HK-2 (cell line): ENCODE measurements at regions not wholly inside any gene's neighbourhood (a gene's known extent, or its start where the extent isn't known, plus 50 kb on each side); places are given as distances from the start of the nearest gene placed in this dataset.

Experiments used
- DNase-seq: peaks from one replicate; pipeline ENCODE4 v3.0.0-alpha.2; 2018; ENCODE audit not compliant: unreplicated experiment

DNA sequence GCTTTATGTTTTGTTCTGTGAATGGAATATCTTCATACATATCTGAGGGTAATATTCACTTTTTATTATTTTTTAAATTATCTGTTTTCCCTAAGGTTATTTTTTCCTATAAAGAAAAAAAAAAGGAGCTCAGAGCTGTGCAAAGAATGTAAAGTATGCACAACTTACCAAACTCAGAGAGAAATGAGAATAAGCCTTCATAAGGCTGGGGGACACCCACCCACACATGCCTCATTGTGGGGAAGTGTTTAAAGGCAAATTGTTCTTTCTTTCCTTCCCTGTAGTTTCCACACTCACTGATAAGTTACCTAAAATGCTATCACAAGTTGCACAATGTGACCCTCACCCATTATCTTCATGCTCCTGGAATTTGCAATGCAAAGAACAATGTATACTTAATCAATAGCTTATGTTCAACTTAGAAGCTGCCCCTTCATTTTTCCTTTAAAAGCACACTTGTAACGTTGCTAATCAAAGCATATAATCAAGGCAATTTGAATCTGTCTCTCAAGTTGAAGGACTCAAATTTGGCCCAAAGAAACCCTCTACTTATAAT lies 108.1 kb downstream of the GNAT3 start:
- DNase-seq, result no peak

DNA sequence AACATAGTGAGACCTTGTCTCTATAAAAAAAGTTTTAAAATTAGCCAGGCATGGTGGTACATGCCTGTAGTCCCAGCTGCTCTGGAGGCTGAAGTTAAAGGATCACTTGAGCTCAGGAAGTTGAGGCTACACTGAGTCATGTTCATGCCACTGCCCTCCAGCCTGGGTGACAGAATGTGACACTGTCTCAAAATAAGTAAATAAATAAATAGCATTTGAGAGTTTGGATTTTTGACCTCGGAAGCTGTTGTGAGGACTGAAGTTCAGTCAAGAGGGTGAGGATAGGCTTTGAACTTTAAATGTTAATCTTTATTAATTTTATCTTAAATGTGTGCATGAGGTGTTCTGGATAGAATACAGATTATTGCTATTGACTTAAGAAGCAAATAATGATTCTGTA lies 110.2 kb downstream of the GNAT3 start:
- DNase-seq, result no peak

DNA sequence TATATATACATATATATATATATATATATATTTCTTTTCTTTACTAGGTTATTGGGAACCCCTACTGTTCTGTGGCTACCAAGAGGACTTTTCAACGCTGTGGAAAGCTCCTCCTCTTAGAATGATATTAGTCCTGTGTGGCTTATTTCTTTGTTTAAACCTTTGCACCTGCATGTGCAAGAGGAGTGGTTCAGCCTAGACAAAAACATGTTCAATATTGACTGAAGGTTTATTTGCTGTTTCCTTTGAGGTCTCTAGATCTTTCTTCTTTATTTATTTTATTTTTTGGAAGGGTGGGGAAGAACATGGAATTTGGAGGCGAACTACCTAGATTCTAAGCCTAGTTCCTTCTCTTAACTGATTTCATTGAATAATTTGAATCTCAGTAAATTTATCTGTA lies 118.1 kb downstream of the GNAT3 start:
- no peak for DNase-seq

DNA sequence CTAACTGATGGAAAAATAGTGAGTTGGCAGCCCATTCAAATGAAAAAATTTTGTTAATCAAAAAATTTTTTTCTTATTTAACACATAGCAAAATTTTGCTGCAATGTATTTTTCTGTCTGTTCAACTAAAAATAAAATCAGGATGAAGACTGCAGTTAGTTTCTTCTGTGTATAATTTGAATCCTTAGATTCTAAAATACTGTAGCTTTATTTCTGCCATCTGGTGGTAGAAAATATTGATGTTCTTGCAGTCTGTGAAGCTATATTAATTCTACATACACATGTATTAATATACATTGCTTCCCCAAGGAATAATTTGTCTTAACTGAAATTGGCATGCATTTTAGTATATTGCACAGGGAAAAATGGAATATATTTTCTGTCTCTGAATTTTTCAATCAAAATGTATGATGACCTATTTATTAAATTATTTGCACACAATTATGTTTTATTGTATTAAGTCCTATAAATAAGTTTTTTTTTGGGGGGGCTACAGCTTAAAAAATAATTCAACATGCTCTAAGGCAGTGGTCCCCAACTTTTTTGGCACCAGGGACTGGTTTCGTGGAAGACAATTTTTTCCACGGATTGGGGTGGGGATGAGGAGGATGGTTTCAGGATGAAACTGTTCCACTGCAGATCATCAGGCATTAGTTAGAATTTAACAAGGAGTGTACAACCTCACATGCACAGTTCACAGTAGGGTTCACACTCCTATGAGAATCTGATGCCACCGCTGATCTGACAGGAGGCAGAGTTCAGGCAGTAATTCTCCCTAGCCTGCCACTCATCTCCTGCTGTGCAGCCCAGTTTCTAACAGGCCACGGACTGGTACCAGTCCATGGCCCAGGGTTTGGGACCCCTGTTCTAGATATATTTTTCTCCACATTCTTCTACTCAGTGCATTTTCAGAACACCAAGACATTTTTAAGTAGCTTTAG lies 119.4 kb downstream of the GNAT3 start:
- no peak for DNase-seq

DNA sequence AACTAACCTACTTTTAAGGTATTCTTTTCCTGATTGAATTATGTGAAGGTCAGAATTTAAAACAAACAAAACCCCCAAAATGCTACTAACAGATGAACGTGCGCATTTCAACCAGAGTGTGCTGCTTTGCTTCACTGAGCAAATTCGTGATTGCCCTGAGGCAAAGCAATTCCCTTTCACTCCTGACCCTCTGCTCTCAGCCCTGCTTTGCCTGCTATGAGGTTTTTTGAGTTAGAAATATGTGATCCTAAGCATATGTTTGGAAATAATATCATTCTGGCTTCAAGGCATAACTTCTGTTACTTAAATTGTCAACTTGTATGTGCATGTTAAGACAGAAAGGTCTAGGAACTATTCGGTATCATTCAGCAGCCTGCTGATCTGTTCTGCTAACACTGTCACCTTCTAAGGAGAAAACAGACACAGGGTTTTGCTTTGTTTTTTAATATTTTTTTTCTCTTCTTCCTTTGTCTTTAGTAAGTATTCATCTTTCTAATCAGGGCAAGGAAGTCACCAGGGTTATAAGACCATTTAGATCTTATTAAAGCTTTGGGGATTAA lies 124.2 kb downstream of the GNAT3 start:
- DNase-seq, result no peak

DNA sequence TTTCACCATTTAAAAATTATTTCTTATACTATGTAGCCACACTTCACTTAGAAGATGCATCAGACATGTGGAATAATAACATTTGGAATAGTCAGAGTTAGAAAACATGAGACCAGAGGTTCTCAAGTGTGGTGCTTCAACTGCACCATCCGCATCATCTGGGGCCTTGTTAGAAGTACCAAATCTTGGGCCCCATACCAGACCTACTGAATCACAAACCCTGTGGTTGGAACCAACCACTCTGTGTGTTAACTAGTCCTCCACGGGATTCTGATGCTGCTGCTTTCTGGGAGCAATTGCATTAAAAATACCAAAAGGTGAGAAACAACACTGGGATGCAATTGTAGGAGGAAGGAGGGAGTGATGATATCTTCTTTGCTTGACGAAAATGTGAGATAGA lies 125.2 kb downstream of the GNAT3 start:
- no peak for DNase-seq

DNA sequence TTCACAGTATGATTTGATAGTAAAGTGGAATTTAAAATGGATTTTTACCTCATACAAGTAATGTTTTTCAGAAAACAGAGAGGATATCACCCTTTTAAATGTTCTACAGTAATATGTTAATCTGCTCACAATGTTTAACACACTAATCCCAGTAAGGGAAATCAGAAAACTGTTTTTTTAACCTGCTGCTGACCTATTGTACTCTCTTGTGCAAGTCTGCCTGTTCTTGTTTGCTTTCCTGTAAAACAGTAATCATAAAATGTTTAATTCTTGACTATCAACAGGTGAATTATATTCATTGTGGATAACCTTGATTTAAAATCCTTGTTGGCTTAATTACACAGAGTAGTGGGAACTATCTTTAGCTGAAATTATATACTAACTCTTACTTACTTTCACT lies 126.4 kb downstream of the GNAT3 start:
- DNase-seq, result no peak

DNA sequence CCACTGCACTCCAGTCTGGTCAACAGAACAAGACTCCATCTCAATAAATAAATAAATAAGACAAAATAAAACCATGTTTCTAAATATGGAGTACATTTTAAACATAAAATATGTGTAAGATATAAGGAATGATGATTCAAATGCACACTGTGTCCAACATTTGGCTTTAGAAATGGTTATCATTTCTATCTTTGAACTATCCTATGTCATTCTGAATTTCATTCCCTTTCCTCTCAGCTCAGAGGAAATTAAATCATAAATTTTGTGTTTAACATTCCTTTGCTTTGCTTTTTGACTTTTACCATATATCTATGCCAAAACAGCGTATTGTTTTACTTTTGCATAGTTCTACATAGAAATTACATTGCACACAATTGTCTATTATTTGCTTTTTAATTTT lies 130.9 kb downstream of the GNAT3 start:
- DNase-seq, result no peak

DNA sequence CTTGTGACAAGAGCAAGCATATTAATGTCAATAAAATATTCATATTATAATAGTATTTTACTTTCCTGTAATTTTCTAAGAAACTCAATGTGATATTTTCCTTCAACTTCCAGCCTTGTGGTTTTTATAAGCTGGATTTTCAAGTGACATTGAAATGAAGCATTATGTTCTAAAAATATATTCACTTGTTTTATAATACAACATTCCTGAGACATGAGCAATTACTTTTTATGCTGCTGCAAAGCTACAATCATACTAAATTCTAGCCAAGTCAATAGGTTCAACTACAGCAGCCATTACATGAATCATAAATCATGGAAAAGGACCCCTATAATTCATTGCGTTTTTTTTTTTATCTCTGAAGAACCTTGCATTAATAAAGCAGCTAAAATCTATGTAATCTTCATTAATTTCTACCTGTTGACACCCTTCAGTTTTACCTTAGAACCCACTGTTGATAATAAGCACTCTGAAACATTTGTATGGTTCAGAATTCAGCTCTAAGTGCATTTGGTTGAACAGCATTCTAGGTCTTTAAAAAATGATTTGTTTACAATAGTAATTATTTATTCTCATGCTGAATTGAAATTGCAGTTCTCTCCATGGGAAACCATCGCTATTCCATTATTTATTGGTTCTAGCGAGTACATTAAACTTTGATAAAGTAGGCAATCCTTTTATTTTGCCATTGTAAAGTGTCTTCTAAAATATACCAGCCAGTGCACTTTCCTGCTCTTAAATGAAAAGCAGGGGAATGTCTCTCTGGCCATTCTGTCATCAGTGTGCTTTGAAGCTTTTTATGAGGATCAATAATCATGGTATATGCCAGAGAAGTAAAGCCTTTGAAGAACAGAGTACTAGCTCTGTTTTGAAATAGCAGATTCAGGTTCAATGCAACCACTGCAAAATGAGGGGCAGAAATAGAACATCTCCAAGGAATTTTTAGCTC lies 132.6 kb downstream of the GNAT3 start:
- DNase-seq, result no peak

DNA sequence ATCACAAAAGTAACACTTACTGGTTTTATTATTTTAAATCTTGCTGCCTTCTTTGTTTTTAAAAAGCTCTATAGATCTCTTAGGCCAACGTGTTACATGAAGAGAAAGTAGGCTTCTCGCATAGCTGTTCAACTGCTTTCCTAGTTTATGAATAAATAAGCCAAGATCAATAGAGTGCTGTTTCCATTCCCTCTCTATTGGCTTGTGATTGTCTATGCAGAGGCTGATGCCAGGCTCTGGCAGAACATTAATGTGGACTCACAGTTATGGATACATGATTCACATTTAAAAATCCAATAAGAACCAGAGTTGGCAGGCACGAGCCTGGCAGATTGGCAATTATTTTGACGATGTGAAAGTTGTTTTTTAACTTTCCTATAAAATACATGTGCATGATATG lies 137.5 kb downstream of the GNAT3 start:
- no peak for DNase-seq

DNA sequence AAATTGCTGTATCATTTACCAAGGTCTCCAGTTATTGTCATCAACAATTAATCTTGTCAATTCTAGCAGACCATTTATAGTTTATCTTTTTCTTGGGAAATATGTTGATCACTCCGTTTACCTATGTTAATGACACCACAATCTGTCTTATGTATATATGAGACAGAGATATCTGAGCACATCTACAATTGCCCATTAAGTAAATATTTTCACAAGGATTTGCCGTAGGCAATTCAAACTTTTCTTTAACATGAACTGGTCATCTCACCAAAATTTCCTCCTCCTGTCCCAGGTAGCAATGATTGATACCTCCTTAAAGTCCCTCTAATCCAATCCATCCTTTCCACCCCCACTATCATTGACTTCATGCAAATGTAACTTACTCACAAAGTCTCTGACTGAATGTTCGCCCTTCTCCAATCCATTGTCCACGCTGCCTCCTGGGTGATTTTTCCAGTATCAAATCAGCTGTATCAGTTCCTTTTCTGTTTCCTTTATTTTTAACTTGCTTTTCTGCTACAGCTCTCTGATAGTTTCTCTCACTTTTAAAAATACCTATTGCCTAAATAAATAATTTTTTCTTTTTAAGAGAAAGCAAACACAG lies 138.3 kb downstream of the GNAT3 start:
- DNase-seq, result no peak

DNA sequence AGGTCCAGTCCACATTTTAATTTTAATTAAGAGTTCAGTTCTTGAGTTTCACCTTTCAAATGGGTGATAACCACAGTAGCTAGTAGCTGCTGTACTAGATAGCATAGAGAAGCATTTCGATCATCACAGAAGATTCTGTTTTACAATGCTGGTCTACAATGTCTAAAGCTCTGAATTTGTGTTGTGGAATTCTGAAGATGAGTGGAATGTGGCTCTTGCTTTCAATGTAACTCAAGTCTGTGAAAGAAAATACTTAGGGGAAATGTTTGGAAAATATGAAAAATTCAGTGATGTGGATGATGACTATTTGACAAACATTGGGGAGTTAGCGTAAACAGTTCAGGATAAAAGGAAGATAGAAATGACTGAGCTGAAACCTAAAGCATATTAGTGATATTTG lies 139.4 kb downstream of the GNAT3 start:
- no peak for DNase-seq

DNA sequence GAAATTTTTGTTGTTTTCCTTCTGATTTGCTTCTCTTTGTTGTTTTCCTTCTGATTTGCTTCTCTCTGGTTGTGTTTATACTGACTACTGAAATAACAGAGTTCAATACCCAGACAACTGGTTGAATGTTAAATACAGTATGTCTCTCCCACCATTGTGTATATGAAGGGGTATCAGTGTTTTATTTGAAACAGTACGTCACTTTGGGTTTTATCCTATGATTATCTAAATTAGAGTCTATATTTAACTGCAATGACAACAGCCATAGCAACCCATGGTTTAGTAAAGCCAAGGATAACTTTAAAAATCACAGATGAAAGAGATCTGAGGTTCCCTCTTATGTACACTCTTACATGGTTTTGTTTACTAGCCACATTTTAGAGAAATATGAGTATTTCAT lies 141.3 kb downstream of the GNAT3 start:
- DNase-seq, result no peak

DNA sequence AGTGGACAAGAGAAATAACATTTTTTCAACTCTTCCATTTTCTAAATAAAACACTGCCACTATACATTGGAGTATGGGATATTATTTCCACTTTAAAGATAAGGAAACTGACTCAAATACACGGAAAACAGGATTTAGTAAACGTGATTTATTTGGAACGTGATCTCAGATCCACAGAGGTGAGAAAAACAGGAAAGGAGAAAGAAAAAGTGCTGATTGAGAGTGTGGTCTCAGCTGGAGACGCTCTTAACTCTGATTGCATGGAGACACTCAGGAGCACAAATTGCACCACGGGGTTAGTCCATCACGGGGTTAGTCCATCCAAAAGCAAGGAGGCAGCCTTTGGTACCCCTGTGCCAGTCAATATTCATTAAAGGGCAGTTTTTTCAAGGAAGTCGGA lies 142.5 kb downstream of the GNAT3 start:
- DNase-seq, result no peak

DNA sequence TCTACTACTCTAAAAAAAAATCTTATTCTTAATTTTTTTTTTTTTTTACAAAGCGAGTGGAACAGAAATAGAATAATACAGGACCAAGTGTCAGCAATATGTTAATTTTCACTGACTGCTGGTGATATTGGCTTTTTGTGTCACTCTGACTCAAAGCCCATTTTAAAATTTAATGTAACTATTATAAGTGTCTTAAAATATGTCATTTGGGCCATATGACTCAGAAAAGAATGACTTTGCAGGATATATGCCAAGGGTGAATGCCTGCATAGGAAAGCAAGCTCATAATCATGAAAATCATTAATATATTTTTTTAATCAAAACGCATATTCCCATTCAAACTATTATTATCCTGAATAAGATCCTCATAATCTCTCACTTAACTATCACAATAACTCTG lies 149.2 kb downstream of the GNAT3 start:
- DNase-seq, result no peak

DNA sequence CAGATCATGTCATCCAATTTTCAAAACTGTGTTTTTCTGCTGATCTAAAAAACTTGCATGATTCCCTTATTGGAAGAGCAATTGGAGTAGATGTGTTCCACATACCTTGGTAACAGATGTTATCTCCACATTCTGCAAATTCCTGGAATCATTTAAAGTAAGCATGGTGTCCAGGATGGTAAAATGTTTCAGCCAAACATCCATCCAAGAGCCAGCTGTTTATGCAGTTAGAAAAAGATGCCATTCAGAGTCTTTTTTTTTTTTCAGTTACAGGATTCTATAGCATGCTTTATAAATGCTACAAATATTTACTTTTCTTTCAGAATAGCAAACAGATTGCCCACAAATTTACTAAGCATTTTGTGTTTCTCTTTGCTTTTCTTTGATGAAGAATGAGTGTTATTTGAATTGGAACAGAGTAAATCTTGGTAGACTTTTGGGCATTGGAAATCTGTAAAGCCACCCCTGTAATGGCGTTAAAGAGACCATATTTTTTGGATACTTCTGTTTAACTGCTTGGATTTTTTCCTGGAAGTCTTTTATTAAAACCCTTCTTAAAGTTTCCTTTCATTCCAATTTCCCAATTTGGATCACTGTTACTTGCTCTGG lies 149.8 kb downstream of the GNAT3 start:
- DNase-seq, result no peak

DNA sequence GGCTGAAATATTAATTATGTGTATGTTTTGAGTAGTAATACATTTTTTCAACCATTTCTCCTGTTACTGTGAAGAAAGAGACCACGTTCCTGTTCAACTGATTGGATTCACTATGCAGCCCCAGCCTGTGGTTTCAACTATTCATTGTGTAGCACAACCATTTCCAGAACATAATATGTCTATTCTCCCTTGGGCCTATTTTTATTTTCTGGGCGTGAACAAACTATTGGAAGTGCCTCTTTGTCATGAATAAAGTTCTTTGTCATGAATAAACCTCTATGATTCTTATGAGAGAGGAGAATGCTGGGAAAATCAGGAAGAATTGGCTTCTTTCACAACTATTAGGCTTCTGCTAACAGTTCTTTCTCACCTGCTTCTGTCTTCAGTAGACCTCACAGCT lies 152.4 kb downstream of the GNAT3 start:
- no peak for DNase-seq

DNA sequence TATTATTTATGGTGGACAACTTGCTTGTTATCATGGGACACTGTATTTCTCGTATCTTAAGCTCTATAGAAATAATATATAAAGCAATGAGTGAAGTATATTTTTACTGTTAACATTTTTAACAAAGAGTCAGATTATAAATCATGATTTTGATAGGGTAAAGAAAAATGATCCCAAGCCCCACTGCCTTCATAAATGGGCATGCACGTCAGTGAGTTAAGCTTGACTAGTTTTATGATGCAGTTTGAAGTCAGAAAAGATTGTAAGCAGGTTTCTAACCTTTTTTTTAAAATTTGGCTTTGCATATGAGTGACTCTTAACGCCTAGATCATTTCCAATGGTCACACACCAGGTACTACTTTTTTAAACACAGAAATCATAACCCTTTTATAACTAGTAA lies 152.8 kb downstream of the GNAT3 start:
- DNase-seq, result no peak

DNA sequence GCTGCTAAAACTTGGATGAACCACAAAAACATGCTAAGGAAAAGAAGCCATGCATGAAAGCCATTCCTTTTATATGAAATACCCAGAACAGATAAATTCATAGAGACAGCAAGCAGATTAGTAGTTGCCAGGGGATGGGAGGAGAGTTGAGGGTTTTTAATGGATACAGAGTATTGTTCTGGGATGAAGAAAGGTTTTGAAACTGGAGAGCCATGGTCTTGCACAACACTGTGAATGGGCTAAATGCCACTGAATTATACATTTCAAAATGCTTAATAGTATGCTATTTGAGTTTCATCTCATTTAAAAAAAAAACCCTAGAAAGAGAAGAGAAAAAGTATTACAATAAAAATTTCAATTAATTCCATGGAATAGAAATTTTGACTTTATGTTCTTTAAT lies 154.3 kb downstream of the GNAT3 start:
- DNase-seq, result no peak

DNA sequence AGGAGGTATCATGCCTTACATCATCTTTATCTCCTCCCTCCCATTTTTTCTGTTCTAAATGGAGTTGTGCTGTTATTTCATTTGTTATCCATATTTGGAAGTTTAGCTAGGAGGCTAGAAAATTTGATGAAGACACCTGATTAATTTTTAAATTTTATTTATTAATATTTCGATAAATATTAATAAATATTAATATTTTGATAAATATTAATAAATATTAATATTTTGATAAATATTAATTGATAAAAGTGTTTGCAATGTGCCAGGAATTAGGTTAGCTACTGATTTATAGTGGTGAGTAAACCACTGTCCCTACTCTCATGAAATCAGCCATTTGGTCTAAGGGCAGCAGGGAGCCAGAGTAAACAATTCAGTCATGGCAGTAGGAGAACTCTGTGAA lies 161.4 kb downstream of the GNAT3 start:
- DNase-seq, result no peak

DNA sequence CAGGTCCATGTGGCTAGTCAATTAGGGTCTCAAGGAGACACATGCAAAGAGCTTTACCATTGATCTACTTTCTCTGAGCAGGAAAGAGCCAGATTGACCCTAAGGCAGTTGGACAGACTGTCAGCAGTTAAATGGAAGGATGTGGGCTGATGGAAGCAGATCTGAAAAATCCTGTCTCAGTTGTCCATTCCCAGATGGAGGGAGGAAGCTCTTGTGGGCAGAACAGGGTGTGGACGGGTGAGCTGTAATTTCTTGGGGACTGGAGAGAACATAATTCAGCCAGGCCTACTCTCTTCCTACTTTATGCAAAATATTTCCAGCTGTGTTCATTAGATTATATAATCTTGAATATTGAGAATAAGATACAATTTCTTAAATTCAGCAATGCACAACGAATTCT lies 163.6 kb downstream of the GNAT3 start:
- DNase-seq, result no peak
